Prostate gland (tissue), 2 donors: ENCODE measurements at regions not wholly inside any gene's neighbourhood (a gene's known extent, or its start where the extent isn't known, plus 50 kb on each side); places are given as distances from the start of the nearest gene placed in this dataset.

Experiments used
- DNase-seq: peaks from one replicate; pipeline ENCODE4 v3.0.0-alpha.2; 2019; ENCODE audit warnings: low spot score
- H3K27ac ChIP-seq, 2 donors: fragments of 200-600 bp; sonication (generic); 2 replicates each; pipeline ENCODE4 v1.5.1; 2017 to 2019
- H3K27me3 ChIP-seq: fragments of 200-600 bp; sonication (generic); replicated peaks from 2 replicates; pipeline ENCODE4 v1.5.1; 2019; ENCODE audit not compliant: insufficient read depth
- H3K36me3 ChIP-seq, 2 donors: fragments of 200-600 bp; sonication (generic); 1 replicate in 1 of 2; 2 replicates in 1 of 2; pipeline versions ENCODE4 v1.5.1 to v1.8.1; 2017 to 2019
- H3K4me1 ChIP-seq: fragments of 200-600 bp; sonication (generic); replicated peaks from 2 replicates; pipeline ENCODE4 v1.5.1; 2019
- H3K4me3 ChIP-seq, 2 donors: fragments of 200-600 bp; sonication (generic); 2 replicates each; pipeline ENCODE4 v1.5.1; 2017 to 2019
- H3K9me3 ChIP-seq: fragments of 200-600 bp; sonication (generic); 2 replicates; pipeline ENCODE4 v1.5.1; 2017
- CTCF ChIP-seq, 4 experiments: fragments of 200-600 bp in 2 of 4; fragments of 450-650 bp in 2 of 4; sonication (generic) in 2 of 4; IDR thresholded peaks; 1 replicate in 3 of 4; 2 replicates in 1 of 4; pipeline ENCODE4 v1.5.1; 2016 to 2019; ENCODE audit warnings: antibody characterized with exemption in 4 of 4, mild to moderate bottlenecking in 2 of 4, moderate library complexity in 2 of 4
- POLR2A ChIP-seq: fragments of 450-650 bp; IDR thresholded peaks from one replicate; pipeline ENCODE4 v1.6.1; 2016; ENCODE audit warnings: antibody characterized with exemption, mild to moderate bottlenecking
- POLR2AphosphoS5 ChIP-seq: sonication (generic); formaldehyde crosslinking; IDR thresholded peaks from one replicate; pipeline ENCODE4 v1.6.1; 2017; ENCODE audit warnings: antibody characterized with exemption
- WGBS: methylation state at CpG from one replicate; pipeline ENCODE4 v1.1.5; 2018; 5-methylcytosine and 5-hydroxymethylcytosine counted together
- intact Hi-C: fragments of 100-400 bp; cut with DNase I; formaldehyde crosslinking; loops from one replicate; pipeline ENCODE4 v1.14.2; 2022

- TF ChIP-seq POLR2A: no peak
- TF ChIP-seq POLR2AphosphoS5: no peak
- no peak for TF ChIP-seq CTCF (IDR thresholded peaks at IDR 0.05)
Observed at GRCh38 chr1:47547753-47548573, 110.1 kb downstream of the FOXD2 start.

GRCh38 chr1:47548637-47549036, 110.8 kb downstream of the FOXD2 start:
- no peak for TF ChIP-seq POLR2AphosphoS5
- 76% methylated on average over 2 of the region's 2 CpGs for WGBS
- intact Hi-C loops: no loop called here
- H3K4me3 ChIP-seq: no peak overlapping the region
- H3K9me3 ChIP-seq: no peaks in the 10 kb centered on the region
- H3K36me3 ChIP-seq: no peaks in the 10 kb centered on the region
- H3K4me1 ChIP-seq: no peaks in the 10 kb centered on the region
- no peak for DNase-seq
- H3K27me3 ChIP-seq: peaks cover 5% of the 10 kb centered on the region
- no peak overlapping the region for H3K27ac ChIP-seq

More at GRCh38 chr1:47547753-47548573, 110.1 kb downstream of the FOXD2 start:
- Histone ChIP-seq H3K27me3 (peaks cover 5% of the 10 kb centered on the region), H3K36me3 (no peaks in the 10 kb centered on the region), H3K4me3 (no peak overlapping the region), H3K27ac (no peak overlapping the region), H3K4me1 (no peaks in the 10 kb centered on the region), H3K9me3 (no peaks in the 10 kb centered on the region)
- 62% methylated on average over 11 of the region's 11 CpGs for WGBS
- intact Hi-C loops: no loop called here
- DNase-seq: no peak

GRCh38 chr1:47549532-47549931, 111.7 kb downstream of the FOXD2 start:
- no peak for DNase-seq
- WGBS: 96% methylated on average over 2 of the region's 2 CpGs
- no peaks in the 10 kb centered on the region for H3K4me1 ChIP-seq
- intact Hi-C loops: no loop called here
- H3K36me3 ChIP-seq: no peaks in the 10 kb centered on the region
- TF ChIP-seq CTCF (IDR thresholded peaks at IDR 0.05): no peak
- no peak overlapping the region for H3K4me3 ChIP-seq
- no peak overlapping the region for H3K27ac ChIP-seq
- H3K9me3 ChIP-seq: no peaks in the 10 kb centered on the region
- peaks cover 5% of the 10 kb centered on the region for H3K27me3 ChIP-seq

GRCh38 chr1:47550929-47551328, 113.1 kb downstream of the FOXD2 start:
- Histone ChIP-seq H3K4me3 (no peak overlapping the region), H3K27me3 (peaks cover 5% of the 10 kb centered on the region), H3K9me3 (no peaks in the 10 kb centered on the region), H3K4me1 (no peaks in the 10 kb centered on the region), H3K36me3 (no peaks in the 10 kb centered on the region), H3K27ac (no peak overlapping the region)
- intact Hi-C loops: no loop called here
- WGBS: 87% methylated on average over 5 of the region's 5 CpGs
- TF ChIP-seq POLR2AphosphoS5: no peak
- no peak for TF ChIP-seq POLR2A
- no peak for TF ChIP-seq CTCF (IDR thresholded peaks at IDR 0.05)
- DNase-seq: no peak

GRCh38 chr1:47551971-47552528, 114.2 kb downstream of the FOXD2 start:
- Histone ChIP-seq H3K27me3 (peaks cover 5% of the 10 kb centered on the region), H3K9me3 (no peaks in the 10 kb centered on the region), H3K4me3 (no peak overlapping the region), H3K36me3 (no peaks in the 10 kb centered on the region), H3K27ac (no peak overlapping the region), H3K4me1 (no peaks in the 10 kb centered on the region)
- TF ChIP-seq POLR2AphosphoS5: no peak
- no peak for TF ChIP-seq POLR2A
- intact Hi-C loops: no loop called here
- WGBS: 88% methylated on average over 4 of the region's 4 CpGs
- no peak for DNase-seq

- H3K27me3 ChIP-seq: peaks cover 5% of the 10 kb centered on the region
- no peak for DNase-seq
- no peak overlapping the region for H3K4me3 ChIP-seq
- H3K27ac ChIP-seq: no peak overlapping the region
- 90% methylated on average over 5 of the region's 5 CpGs for WGBS
- no peaks in the 10 kb centered on the region for H3K4me1 ChIP-seq
- TF ChIP-seq POLR2A (no peak), POLR2AphosphoS5 (no peak), CTCF (IDR thresholded peaks at IDR 0.05) (no peak)
- no peaks in the 10 kb centered on the region for H3K9me3 ChIP-seq
- no peaks in the 10 kb centered on the region for H3K36me3 ChIP-seq
- intact Hi-C loops: no loop called here
Observed at GRCh38 chr1:47554082-47554481, 116.2 kb downstream of the FOXD2 start.
